Memory B cell (primary cell): ENCODE measurements at regions not wholly inside any gene's neighbourhood (a gene's known extent, or its start where the extent isn't known, plus 50 kb on each side); places are given as distances from the start of the nearest gene placed in this dataset.

Experiments
- ATAC-seq: fragments of 150-1000 bp; cut with Tn5 transposase; 2 replicates; pipeline ENCODE4 v1.10.0; 2021; ENCODE audit warnings: low read depth, mild to moderate bottlenecking, moderate library complexity
- DNase-seq, 2 donors: peaks; one replicate each; pipeline ENCODE4 v3.0.0; 2022; ENCODE audit warnings: low spot score in 2 of 2
- H3K27ac Mint-ChIP-seq: one replicate; pipeline ENCODE4 v1.8.0; 2022; ENCODE audit warnings: mild to moderate bottlenecking, moderate library complexity, mixed read lengths
- H3K27me3 Mint-ChIP-seq: one replicate; pipeline ENCODE4 v1.8.0; 2022; ENCODE audit warnings: mixed read lengths
- H3K36me3 Mint-ChIP-seq: one replicate; pipeline ENCODE4 v1.8.0; 2022; ENCODE audit warnings: mild to moderate bottlenecking, mixed read lengths
- H3K4me1 Mint-ChIP-seq: one replicate; pipeline ENCODE4 v1.8.0; 2022; ENCODE audit warnings: mixed read lengths
- H3K4me3 Mint-ChIP-seq: one replicate; pipeline ENCODE4 v1.8.0; 2022; ENCODE audit warnings: mild to moderate bottlenecking, moderate library complexity, mixed read lengths
- H3K9me3 Mint-ChIP-seq: one replicate; pipeline ENCODE4 v1.8.0; 2022; ENCODE audit warnings: mixed read lengths

DNA sequence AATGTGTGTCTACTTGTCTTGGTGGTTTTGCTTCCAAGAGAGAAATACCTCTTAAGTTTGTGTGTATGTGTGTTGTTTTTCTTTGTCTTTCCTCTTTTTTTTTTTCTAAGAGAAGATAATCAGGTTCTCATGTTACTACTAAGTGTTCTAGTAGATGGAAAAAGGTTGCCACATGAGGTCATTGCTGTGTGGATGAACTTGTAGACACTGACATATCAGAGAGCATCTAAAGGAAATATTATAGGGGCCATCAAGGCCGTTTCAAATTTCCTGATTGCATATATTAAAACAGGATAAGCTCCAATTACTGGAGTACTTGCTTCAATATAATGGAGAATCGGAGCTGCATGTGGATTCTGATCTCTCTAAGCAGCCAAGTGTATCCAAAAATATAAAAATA is 747.5 kb downstream of the NR2F2 start:
- no peaks in the 10 kb centered on the region for H3K27me3 Mint-ChIP-seq
- no peaks in the 10 kb centered on the region for H3K4me1 Mint-ChIP-seq
- no peaks in the 10 kb centered on the region for H3K36me3 Mint-ChIP-seq
- no peak overlapping the region for H3K4me3 Mint-ChIP-seq
- no peak overlapping the region for H3K27ac Mint-ChIP-seq
- no peak for DNase-seq
- H3K9me3 Mint-ChIP-seq = peaks cover 3% of the 10 kb centered on the region
- ATAC-seq = no peak

DNA sequence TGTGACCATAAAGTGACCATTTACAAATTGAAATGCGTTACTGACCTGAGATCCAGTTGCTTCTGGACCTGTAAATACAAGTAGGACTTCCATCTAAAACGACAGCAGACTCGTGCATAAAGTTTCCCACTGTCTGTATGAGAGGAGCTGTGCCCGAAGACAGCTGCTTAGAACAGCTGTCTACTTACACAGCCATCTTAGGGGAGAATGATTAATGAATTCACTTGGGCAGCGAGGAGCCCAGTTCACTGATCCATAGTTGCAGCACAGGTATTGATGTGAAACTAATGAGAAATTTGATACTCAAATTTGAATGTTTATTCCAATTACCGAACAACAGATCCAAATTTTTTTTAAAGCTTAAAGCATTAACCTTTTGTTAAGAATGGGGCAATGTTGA is 748.1 kb downstream of the NR2F2 start:
- Mint-ChIP-seq H3K4me1 (no peaks in the 10 kb centered on the region), H3K4me3 (no peak overlapping the region), H3K9me3 (peaks cover 3% of the 10 kb centered on the region), H3K27me3 (no peaks in the 10 kb centered on the region), H3K36me3 (no peaks in the 10 kb centered on the region), H3K27ac (no peak overlapping the region)
- ATAC-seq (no peak), DNase-seq (no peak)

GRCh38 chr15:97081666-97082226 is 751.2 kb downstream of the NR2F2 start:
- no peaks in the 10 kb centered on the region for H3K36me3 Mint-ChIP-seq
- DNase-seq = no peak
- H3K9me3 Mint-ChIP-seq = peaks cover 5% of the 10 kb centered on the region
- ATAC-seq = no peak
- H3K4me3 Mint-ChIP-seq = no peak overlapping the region
- no peak overlapping the region for H3K27ac Mint-ChIP-seq
- H3K4me1 Mint-ChIP-seq = no peaks in the 10 kb centered on the region
- no peaks in the 10 kb centered on the region for H3K27me3 Mint-ChIP-seq

DNA sequence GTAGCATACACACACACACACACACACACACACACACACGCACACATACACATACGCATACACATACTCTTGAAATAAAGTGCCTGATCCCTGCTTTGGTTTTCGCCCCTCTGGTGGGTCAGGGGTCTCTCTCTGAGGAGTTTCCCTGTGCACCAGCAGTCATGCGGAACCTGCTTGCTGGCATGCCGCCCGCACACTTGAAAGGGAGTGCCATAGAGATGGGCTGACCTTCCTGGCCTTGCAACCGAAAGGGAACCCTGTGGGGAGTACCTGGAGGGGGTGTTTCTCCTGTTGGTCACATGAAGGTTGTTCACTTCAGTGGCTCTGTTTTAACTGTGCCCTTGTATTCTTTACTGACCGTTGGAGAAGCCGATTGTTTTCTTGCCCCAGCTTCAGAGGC is 752.3 kb downstream of the NR2F2 start:
- no peaks in the 10 kb centered on the region for H3K27me3 Mint-ChIP-seq
- DNase-seq = no peak
- H3K9me3 Mint-ChIP-seq = peaks cover 4% of the 10 kb centered on the region
- ATAC-seq = no peak
- no peak overlapping the region for H3K4me3 Mint-ChIP-seq
- H3K36me3 Mint-ChIP-seq = no peaks in the 10 kb centered on the region
- no peak overlapping the region for H3K27ac Mint-ChIP-seq
- H3K4me1 Mint-ChIP-seq = no peaks in the 10 kb centered on the region

DNA sequence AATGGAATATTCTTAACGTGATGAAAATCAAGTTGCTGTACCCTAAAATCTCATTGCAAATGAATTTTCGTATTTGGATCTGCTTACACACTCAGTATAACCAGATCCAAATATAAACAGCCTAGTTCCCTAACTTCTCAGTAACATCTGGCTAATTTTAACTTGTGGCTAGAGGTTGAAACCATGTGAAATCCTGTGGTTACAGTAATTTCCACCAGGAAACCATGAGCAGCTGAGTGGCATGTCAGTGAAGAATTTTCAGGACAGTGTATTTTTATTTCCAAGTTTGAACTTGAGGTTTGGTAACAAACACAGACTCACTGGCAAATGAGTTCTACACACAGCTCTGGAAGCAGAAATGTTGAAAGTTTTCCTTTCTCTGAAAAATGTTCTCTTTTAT is 754.1 kb downstream of the NR2F2 start:
- H3K4me3 Mint-ChIP-seq = no peak overlapping the region
- H3K4me1 Mint-ChIP-seq = no peaks in the 10 kb centered on the region
- no peak for DNase-seq
- no peaks in the 10 kb centered on the region for H3K27me3 Mint-ChIP-seq
- no peak overlapping the region for H3K27ac Mint-ChIP-seq
- ATAC-seq = no peak
- peaks cover 5% of the 10 kb centered on the region for H3K9me3 Mint-ChIP-seq
- H3K36me3 Mint-ChIP-seq = no peaks in the 10 kb centered on the region

- DNase-seq (no peak), ATAC-seq (no peak)
- no peaks in the 10 kb centered on the region for H3K27me3 Mint-ChIP-seq
- no peaks in the 10 kb centered on the region for H3K36me3 Mint-ChIP-seq
- H3K27ac Mint-ChIP-seq = no peak overlapping the region
- no peak overlapping the region for H3K4me3 Mint-ChIP-seq
- H3K4me1 Mint-ChIP-seq = no peaks in the 10 kb centered on the region
- peaks cover 5% of the 10 kb centered on the region for H3K9me3 Mint-ChIP-seq
These were observed 755.2 kb downstream of the NR2F2 start for GRCh38 chr15:97085731-97086130.

GRCh38 chr15:97087006-97087741 is 756.7 kb downstream of the NR2F2 start:
- Mint-ChIP-seq H3K4me3 (no peak overlapping the region), H3K4me1 (no peaks in the 10 kb centered on the region), H3K27me3 (no peaks in the 10 kb centered on the region), H3K9me3 (peaks cover 8% of the 10 kb centered on the region), H3K36me3 (no peaks in the 10 kb centered on the region), H3K27ac (no peak overlapping the region)
- DNase-seq (no peak), ATAC-seq (no peak)

DNA sequence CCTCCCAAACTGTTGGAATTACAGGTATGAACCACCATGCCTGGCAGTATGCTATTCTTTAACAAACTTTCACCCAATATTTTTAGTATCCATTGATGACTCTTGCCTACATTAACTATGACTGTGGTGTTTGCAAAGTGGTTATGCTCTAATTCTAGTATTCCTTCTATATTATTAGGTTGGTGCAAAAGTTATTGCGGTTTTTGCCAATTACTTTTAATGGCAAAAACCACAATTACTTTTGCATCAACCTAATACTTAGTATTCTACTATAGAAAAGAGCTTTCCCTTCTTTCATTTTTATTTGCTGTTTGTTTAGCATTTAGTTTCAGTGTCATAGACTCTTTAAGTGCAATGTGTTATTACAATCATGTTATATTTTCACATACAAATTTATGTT is 760.6 kb downstream of the NR2F2 start:
- no peaks in the 10 kb centered on the region for H3K27me3 Mint-ChIP-seq
- no peaks in the 10 kb centered on the region for H3K4me1 Mint-ChIP-seq
- no peaks in the 10 kb centered on the region for H3K36me3 Mint-ChIP-seq
- ATAC-seq = no peak
- no peak overlapping the region for H3K27ac Mint-ChIP-seq
- no peak for DNase-seq
- no peak overlapping the region for H3K4me3 Mint-ChIP-seq
- peaks cover 8% of the 10 kb centered on the region for H3K9me3 Mint-ChIP-seq

- H3K4me3 Mint-ChIP-seq = no peak overlapping the region
- peaks cover 7% of the 10 kb centered on the region for H3K9me3 Mint-ChIP-seq
- ATAC-seq = no peak
- H3K27me3 Mint-ChIP-seq = no peaks in the 10 kb centered on the region
- DNase-seq = no peak
- H3K36me3 Mint-ChIP-seq = no peaks in the 10 kb centered on the region
- H3K27ac Mint-ChIP-seq = no peak overlapping the region
- H3K4me1 Mint-ChIP-seq = no peaks in the 10 kb centered on the region
These were observed 762.2 kb downstream of the NR2F2 start for GRCh38 chr15:97092656-97093055.

DNA sequence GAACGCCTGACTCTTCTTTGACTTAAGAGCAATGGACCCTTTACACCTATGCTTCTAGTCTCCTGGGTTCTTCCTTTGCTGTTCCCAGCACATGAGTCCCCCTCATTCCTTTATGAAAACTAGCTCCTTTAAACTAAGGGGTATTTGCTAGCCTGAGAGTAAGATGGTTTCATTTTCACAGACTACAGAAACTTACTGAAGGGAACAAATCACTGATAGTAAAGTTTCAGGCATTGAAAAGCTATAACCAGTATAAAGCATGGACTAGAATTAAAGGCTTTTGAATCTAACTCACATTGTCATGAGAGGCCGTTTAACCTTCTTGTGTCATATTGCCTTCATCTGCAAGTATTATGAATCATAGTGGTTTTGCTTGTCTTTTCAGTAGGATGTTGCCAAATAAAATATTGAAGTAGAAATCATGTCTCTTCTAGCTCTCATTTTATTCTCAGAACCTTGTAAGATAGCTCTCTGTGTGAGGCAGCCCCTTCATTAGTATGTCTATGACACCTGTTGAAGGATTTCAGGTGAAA is 765.9 kb downstream of the NR2F2 start:
- H3K4me3 Mint-ChIP-seq = no peak overlapping the region
- peaks cover 13% of the 10 kb centered on the region for H3K9me3 Mint-ChIP-seq
- no peaks in the 10 kb centered on the region for H3K36me3 Mint-ChIP-seq
- DNase-seq = no peak
- no peaks in the 10 kb centered on the region for H3K4me1 Mint-ChIP-seq
- no peak for ATAC-seq
- no peaks in the 10 kb centered on the region for H3K27me3 Mint-ChIP-seq
- no peak overlapping the region for H3K27ac Mint-ChIP-seq

DNA sequence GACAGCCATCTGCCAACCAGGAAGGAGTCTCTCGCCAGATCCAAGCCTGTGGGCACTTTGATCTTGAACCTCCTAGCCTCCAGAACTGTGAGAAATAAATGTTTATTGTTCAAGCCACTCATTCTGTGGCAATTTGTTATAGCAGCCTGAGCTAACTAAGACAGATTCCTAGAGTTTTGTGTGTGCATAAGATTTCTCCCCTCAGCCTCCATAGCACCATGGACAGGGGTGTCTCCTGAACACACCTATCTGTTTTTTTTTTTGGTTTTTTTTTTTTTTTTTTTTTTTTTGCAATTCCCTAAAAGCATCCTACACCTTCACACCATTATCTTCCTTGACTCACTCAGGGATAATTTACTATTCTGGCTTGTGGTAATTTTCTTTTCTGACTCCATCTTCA is 768.5 kb downstream of the NR2F2 start:
- Mint-ChIP-seq H3K27me3 (no peaks in the 10 kb centered on the region), H3K9me3 (peaks cover 14% of the 10 kb centered on the region), H3K27ac (no peak overlapping the region), H3K4me3 (no peak overlapping the region), H3K36me3 (no peaks in the 10 kb centered on the region), H3K4me1 (no peaks in the 10 kb centered on the region)
- no peak for DNase-seq
- ATAC-seq = no peak

GRCh38 chr15:97101572-97101971 is 771.1 kb downstream of the NR2F2 start:
- H3K4me1 Mint-ChIP-seq = no peaks in the 10 kb centered on the region
- no peak overlapping the region for H3K4me3 Mint-ChIP-seq
- ATAC-seq (no peak), DNase-seq (no peak)
- no peaks in the 10 kb centered on the region for H3K36me3 Mint-ChIP-seq
- H3K27ac Mint-ChIP-seq = no peak overlapping the region
- no peaks in the 10 kb centered on the region for H3K27me3 Mint-ChIP-seq
- H3K9me3 Mint-ChIP-seq = peaks cover 16% of the 10 kb centered on the region

- Mint-ChIP-seq H3K4me3 (no peak overlapping the region), H3K9me3 (peaks cover 11% of the 10 kb centered on the region), H3K36me3 (no peaks in the 10 kb centered on the region), H3K27ac (no peak overlapping the region), H3K27me3 (no peaks in the 10 kb centered on the region), H3K4me1 (no peaks in the 10 kb centered on the region)
- DNase-seq = no peak
- no peak for ATAC-seq
These were observed 784.6 kb downstream of the NR2F2 start for GRCh38 chr15:97114900-97115760.

- Mint-ChIP-seq H3K9me3 (peaks cover 8% of the 10 kb centered on the region), H3K27me3 (no peaks in the 10 kb centered on the region), H3K4me1 (no peaks in the 10 kb centered on the region), H3K36me3 (no peaks in the 10 kb centered on the region), H3K27ac (no peak overlapping the region), H3K4me3 (no peak overlapping the region)
- DNase-seq (no peak), ATAC-seq (no peak)
These were observed 785.2 kb downstream of the NR2F2 start for GRCh38 chr15:97115761-97116070.
